Tibial artery (tissue), 4 donors: ENCODE measurements at regions not wholly inside any gene's neighbourhood (a gene's known extent, or its start where the extent isn't known, plus 50 kb on each side); places are given as distances from the start of the nearest gene placed in this dataset.

Experiments
- DNase-seq, 2 donors: peaks; one replicate each; pipeline ENCODE4 v3.0.0-alpha.2; 2019
- H3K27ac ChIP-seq, 2 donors: fragments of 200-600 bp; sonication (generic) in 1 of 2; 1 replicate in 1 of 2; 2 replicates in 1 of 2; pipeline ENCODE4 v1.5.1; 2018 to 2019; ENCODE audit warnings: mild to moderate bottlenecking in 1 of 2
- H3K27me3 ChIP-seq, 2 donors: fragments of 200-600 bp; sonication (generic) in 1 of 2; one replicate each; pipeline versions ENCODE4 v1.5.1 to v1.6.0; 2016 to 2019
- H3K36me3 ChIP-seq, 3 donors: fragments of 200-600 bp; sonication (generic) in 2 of 3; one replicate each; pipeline ENCODE4 v1.5.1; 2016 to 2019; ENCODE audit warnings: mild to moderate bottlenecking in 2 of 3
- H3K4me1 ChIP-seq, 4 donors: fragments of 200-600 bp; sonication (generic) in 2 of 4; 1 replicate in 3 of 4; 2 replicates in 1 of 4; pipeline ENCODE4 v1.5.1; 2016 to 2019
- H3K4me3 ChIP-seq, 2 donors: fragments of 200-600 bp; sonication (generic) in 1 of 2; 1 replicate in 1 of 2; 2 replicates in 1 of 2; pipeline ENCODE4 v1.5.1; 2018 to 2019; ENCODE audit warnings: mild to moderate bottlenecking in 2 of 2
- H3K9me3 ChIP-seq, 3 donors: fragments of 200-600 bp; sonication (generic) in 1 of 3; one replicate each; pipeline ENCODE4 v1.5.1; 2016 to 2019
- CTCF ChIP-seq, 2 experiments: fragments of 200-600 bp in 1 of 2; fragments of 450-650 bp in 1 of 2; IDR thresholded peaks; one replicate each; pipeline ENCODE4 v1.5.1; 2017 to 2019; ENCODE audit warnings: antibody characterized with exemption in 2 of 2, mild to moderate bottlenecking in 1 of 2, moderate library complexity in 1 of 2
- intact Hi-C: fragments of 100-400 bp; cut with DNase I; formaldehyde crosslinking; loops from one replicate; pipeline ENCODE4 v1.15.0; 2023; ENCODE audit warnings: low total_unique reads

GRCh38 chr16:65509172-65509571 lies 387.3 kb upstream of the CDH11 start:
- Histone ChIP-seq H3K36me3 (no peaks in the 10 kb centered on the region), H3K27me3 (no peaks in the 10 kb centered on the region), H3K4me1 (no peaks in the 10 kb centered on the region), H3K4me3 (no peak overlapping the region), H3K9me3 (no peaks in the 10 kb centered on the region), H3K27ac (no peak overlapping the region)
- intact Hi-C loops: no loop called here
- TF ChIP-seq CTCF (IDR thresholded peaks at IDR 0.05): no peak
- no peak for DNase-seq

- no peaks in the 10 kb centered on the region for H3K4me1 ChIP-seq
- DNase-seq: no peak
- H3K9me3 ChIP-seq: no peaks in the 10 kb centered on the region
- H3K36me3 ChIP-seq: no peaks in the 10 kb centered on the region
- H3K4me3 ChIP-seq: no peak overlapping the region
- no peaks in the 10 kb centered on the region for H3K27me3 ChIP-seq
- H3K27ac ChIP-seq: no peak overlapping the region
- no peak for TF ChIP-seq CTCF (IDR thresholded peaks at IDR 0.05)
- intact Hi-C loops: no loop called here
These were observed 379.1 kb upstream of the CDH11 start for GRCh38 chr16:65500919-65501318.

GRCh38 chr16:65500007-65500406 lies 378.1 kb upstream of the CDH11 start:
- Histone ChIP-seq H3K4me1 (no peaks in the 10 kb centered on the region), H3K9me3 (no peaks in the 10 kb centered on the region), H3K36me3 (no peaks in the 10 kb centered on the region), H3K4me3 (no peak overlapping the region), H3K27me3 (no peaks in the 10 kb centered on the region), H3K27ac (no peak overlapping the region)
- intact Hi-C loops: no loop called here
- TF ChIP-seq CTCF (IDR thresholded peaks at IDR 0.05): no peak
- no peak for DNase-seq

- no peak for TF ChIP-seq CTCF (IDR thresholded peaks at IDR 0.05)
- Histone ChIP-seq H3K9me3 (no peaks in the 10 kb centered on the region), H3K36me3 (no peaks in the 10 kb centered on the region), H3K4me1 (no peaks in the 10 kb centered on the region), H3K27ac (no peak overlapping the region), H3K27me3 (no peaks in the 10 kb centered on the region), H3K4me3 (no peak overlapping the region)
- intact Hi-C loops: no loop called here
- no peak for DNase-seq
These were observed 377.7 kb upstream of the CDH11 start for GRCh38 chr16:65499566-65499965.

GRCh38 chr16:65497571-65497970 lies 375.7 kb upstream of the CDH11 start:
- no peaks in the 10 kb centered on the region for H3K4me1 ChIP-seq
- H3K27ac ChIP-seq: no peak overlapping the region
- H3K27me3 ChIP-seq: no peaks in the 10 kb centered on the region
- no peaks in the 10 kb centered on the region for H3K9me3 ChIP-seq
- intact Hi-C loops: no loop called here
- no peak for TF ChIP-seq CTCF (IDR thresholded peaks at IDR 0.05)
- no peak for DNase-seq
- no peaks in the 10 kb centered on the region for H3K36me3 ChIP-seq
- no peak overlapping the region for H3K4me3 ChIP-seq

GRCh38 chr16:65495106-65495505 lies 373.2 kb upstream of the CDH11 start:
- Histone ChIP-seq H3K27ac (no peak overlapping the region), H3K4me3 (no peak overlapping the region), H3K9me3 (no peaks in the 10 kb centered on the region), H3K27me3 (no peaks in the 10 kb centered on the region), H3K36me3 (no peaks in the 10 kb centered on the region), H3K4me1 (no peaks in the 10 kb centered on the region)
- intact Hi-C loops: no loop called here
- no peak for TF ChIP-seq CTCF (IDR thresholded peaks at IDR 0.05)
- DNase-seq: no peak
